UCSD-AML1 (cell line): ENCODE measurements at regions not wholly inside any gene's neighbourhood (a gene's known extent, or its start where the extent isn't known, plus 50 kb on each side); places are given as distances from the start of the nearest gene placed in this dataset.

Experiments used
- DNase-seq: peaks from one replicate; lab custom pipeline; 2025; ENCODE audit not compliant: unreplicated experiment; lab: John Stamatoyannopoulos, UW

DNA sequence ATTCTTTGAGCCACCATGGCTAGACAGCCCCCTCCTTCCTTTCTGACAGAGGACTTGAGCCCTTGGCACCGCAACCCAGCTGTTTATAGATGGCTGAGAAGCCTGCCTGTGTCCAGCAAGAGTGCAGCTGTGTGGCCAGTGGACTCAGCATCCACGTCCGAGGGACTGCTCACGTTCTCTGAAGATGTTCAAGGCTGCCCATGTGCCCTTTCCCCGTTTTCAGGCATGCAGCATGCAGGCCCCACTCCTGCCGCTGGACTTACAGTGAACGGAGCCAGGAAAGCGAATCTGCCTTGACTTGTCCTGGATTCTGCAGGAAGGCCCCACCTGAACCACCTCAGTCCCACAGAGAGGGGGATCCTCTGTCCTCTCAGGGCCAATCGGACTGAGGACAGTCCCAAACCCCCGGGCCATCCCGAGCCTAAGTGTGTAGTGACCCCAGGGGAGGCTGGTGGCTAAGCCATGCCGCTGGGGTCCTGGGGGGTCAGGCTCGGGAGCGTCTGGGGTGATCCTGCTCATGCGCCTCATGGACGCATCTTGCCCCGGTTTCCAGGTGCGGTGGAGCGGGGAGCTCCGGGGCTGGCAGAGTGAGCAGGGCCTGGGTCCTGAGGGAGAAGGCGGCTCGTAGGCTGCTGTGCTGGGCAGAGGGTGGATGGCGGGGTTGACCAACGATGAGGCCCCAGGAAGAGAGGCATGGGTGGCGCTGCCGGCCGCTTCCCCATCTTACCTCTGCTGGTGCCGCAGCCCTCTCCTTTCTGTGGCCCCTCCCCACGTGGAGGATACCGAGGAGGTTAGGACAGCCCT, 170.7 kb downstream of the CTTN start:
- DNase-seq = no peak

DNA sequence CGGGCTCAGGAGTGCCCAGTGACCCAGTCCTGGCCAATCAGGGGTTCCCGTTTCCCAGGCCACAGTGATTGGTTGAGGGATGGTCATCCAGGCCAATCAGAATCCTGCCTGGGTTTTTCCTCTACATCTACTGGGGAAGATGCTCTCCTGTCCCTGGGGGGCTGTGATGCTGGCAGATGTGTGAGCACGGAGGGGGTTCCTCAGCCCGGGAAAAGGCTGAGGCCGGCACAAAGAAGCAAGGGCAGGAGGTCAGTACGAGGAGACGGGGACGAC, 171.2 kb downstream of the CTTN start:
- DNase-seq = no peak

DNA sequence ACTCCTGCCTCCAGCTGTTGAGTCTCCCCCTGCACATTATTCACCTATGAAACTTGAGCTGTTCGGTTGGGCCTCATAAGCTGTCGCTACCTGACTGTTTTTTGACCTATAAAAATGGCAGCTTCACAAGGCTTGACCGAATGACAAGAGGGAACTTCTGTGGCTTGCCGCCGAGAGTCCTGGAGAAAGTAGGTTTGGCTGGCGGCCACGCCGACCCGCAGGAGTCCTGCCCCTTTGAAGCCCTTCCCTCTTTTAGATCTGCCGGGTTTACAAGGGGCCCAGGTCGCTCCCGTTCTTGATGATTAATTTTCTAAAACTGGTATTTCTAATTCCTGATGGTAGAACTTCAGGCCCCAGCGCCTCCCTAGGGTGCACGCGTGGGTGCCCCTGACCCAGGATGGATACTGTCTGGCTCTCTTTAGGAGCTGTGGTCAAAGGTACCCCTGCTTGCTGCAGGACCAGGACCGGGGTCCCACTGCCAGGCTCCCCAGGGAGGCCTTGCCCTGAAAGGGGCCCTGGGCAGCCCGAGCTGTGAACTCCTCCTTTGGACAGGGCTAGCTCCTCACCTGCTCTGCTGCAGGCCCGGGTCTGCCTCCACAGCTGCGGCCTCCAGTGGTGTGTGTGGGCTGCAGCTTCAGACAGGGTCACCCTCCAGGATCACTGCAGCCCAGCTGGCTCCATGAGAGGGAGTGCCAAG, 171.8 kb downstream of the CTTN start:
- no peak for DNase-seq

DNA sequence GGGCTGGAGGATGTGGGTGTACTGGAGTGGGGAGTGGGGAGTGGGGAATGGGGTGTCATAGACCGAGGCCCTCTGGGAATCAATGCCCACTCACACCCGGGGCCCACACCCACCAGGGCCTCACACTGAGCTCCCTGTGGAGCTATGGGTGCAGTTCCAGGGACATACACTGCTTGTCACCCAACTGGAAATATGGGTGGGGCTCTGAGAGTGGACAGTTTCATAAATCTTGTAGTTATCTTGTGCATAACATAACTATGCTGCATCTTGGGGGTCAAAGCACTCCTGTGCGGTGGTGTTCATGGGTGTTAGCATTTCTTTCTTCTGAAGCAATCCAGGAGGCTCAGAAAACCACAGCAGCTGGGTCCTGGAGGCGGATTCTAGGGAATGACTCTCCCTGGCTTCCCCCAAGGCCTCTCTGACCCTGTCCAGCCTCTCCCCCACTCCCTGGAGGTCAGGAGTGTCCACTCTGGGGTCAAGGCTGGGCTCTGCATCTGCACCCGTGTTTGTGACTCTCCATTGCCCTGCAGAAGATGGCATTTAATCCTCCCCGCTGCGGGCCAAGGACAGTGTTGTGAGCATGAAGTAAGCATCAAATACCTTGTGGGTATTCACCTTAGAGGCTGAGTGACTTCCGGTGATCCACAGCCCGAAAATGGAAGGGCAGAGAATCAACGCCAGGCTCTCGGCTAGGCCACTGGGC, 172.5 kb downstream of the CTTN start:
- DNase-seq = no peak

DNA sequence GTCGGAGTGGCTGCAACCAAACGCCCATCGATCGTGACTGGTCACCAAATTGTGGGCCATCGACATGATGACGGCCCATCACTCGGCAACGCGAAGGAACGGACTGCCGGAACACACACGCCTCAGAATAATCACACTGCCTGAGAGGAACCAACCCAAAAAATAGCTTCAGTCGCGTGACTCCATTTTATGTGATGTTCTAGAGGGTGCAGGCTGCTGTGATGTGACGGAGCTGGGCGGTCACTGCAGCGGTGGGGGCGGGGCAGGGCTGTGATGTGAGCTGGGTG, 174.6 kb downstream of the CTTN start:
- no peak for DNase-seq

DNA sequence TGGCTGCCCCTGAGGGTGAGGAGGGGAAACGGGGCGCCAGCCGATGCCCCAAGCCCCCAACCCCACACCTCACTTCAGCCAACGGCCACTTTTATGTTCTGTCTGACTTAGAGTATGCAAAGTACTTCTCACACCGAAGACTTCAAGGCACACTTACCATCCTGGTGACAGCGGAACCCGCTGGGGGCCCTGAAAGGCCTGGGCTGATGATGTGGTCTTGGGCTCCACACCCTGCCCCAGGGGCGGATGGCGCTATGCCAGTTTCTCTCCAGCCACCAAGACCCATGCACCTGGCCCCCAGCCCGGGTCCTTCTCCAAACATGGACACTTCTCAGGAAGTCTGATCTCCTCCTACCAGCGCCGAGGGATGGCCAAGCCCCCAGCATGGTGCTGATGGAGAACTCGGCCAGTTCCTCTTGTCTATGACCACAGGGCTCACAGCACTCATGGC, 175.4 kb downstream of the CTTN start:
- no peak for DNase-seq

DNA sequence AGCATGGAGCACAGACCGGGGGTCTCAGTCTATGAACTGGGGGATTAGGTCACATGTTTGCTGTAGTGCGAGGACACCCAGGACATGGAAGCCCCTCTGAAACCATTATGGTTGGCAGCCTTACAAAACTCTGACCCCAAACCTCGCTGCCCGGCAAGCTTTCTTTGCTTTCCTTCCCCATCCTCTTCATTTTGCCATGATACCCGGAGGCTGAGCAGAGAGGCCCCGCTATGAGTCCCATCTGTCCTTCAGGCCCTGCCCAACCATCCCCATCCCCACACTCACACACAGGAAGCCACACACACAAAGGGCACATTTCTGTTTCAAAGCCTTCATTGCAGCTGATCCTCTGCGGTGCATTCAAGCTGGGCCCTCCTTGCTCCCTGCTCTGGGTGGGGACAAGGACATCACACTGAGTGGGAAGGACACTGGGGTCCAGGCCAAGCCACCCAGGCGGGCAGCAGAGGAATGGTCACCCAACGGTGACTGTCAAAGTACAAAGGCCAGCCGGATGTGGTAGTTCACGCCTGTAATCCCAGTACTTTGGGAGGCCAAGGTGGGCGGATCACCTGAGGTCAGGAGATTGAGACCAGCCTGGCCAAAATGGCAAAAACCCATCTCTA, 176.5 kb downstream of the CTTN start:
- no peak for DNase-seq

DNA sequence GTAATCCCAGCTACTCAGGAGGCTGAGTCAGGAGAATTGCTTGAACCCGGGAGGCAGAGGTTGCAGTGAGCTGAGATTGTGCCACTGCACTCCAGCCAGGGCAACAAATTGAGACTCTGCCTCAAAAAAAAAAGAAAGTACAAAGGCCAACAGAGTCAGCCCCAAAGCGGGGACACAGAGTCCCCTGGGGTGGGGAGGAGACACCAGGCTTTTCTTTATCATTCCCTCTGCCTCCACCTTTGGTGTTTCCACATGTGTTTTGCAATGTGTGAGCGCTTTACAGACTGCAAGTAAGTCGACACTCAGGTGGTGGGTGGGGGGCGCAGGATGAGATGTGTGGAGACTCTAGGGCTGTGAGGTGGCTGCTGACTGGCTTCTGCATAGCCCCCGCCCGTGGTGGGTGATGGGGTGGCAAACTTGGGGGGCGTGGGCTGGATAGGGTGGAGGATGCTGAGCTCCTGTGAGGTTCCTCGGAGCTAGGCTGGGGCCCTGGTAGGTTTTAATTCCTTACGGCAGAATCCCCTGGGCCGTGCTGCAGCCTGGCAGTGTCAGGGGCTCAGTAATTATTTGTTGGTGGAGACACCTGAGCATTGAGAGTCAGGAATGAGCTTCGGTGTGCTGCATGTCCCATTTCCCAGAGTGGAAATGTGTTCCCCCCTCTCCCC, 177.2 kb downstream of the CTTN start:
- DNase-seq = no peak

DNA sequence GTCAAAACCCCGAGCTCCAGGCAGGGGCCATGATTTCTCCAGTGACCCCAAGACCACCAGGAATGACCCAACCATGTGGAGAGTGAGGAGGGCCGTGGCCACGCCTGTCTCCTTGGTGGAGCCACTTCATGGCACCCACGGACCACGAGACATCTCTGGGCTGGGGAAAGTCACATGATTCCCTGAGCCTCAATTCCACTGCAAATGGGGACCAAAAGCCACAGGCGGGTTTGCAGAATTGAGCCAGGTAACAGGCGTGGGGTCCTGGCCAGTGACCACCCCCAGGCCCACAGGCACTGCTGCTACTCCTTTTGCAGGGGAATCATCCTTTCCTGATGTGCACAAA, 178.9 kb downstream of the CTTN start:
- DNase-seq = no peak

DNA sequence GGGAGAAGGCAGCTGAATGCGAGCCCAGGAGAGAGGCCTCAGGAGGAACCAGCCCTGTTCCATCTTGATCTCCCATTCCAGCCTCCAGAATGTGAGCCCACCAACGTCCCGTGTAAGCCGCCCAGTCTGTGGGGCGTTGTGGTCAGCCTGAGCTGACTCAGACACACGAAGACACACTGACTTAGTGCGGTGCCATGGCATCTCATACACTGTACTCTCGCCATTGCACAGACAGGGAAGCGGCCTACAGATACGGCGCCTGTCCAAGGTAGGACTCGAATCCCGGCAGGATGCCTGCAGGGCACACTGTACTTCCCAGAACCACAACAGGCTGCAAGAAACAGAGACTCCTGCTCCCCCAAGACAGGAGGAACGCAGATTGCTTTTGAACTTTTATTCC, 179.6 kb downstream of the CTTN start:
- DNase-seq = no peak

DNA sequence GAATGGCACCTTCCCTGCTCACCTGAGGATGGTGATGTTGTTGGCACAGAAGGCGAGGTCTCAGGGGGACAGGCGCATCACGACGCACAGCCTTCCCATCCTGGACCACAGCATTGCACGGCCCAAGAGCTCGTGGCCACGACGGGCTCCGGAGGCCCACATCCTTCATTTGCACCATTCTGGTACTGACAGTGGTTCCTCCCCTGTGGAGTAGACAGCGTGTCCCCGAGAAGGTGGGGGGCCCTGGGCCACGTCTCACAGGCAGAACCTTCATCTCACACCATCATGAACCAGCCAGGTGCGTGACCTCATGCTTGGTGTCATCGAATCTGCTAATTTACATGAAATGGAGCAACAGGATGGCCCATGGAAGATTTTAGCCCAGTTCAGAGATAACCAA, 180.0 kb downstream of the CTTN start:
- DNase-seq = no peak

DNA sequence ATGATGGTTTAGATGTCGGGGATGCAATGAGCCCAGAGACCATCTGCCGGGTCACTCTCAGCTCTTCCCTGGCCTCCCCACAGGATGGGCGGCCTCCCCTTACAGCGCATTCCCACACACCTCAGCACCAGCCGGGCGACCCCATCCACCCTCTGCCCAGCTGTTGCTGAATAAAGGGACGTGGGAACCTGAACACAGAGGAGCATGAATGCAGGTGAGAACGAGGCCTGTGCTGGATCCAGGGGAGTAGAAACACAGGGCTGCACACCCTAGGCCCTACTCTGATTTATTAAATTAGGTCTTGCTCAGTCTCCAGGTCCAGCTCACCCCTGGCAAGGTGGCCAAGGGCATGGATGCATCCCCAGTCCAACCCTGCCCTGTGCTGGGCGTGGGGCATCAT, 180.5 kb downstream of the CTTN start:
- no peak for DNase-seq

DNA sequence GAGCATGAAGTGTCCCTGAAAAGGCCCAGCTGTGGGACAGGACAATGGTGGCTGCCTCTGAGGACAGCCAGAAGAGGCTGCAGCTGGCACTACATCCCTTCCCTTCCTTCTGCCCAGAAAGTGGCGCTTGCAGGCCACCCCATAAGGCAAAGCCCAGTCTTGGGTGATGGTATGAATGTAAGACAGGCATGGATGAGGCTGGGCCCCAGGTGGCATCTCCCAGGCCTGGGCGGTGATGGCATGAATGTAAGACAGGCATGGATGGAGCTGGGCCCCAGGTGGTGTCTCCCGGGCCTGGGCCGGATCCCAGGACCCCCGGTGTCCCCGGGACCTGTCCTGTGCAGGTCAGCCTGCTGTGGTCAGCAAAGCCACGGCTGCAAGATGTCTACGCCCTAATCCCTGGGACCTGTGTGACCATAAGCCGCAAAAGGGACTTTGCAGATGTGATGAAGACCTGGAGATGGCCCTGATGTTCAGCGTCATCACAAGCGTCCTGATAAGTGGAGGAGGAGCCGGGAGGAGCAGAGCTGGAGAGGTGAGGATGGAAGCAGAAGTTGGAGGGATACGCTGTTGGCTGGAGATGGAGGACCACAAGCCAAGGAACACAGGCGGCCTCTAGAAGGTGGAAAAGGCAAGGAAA, 181.1 kb downstream of the CTTN start:
- no peak for DNase-seq

DNA sequence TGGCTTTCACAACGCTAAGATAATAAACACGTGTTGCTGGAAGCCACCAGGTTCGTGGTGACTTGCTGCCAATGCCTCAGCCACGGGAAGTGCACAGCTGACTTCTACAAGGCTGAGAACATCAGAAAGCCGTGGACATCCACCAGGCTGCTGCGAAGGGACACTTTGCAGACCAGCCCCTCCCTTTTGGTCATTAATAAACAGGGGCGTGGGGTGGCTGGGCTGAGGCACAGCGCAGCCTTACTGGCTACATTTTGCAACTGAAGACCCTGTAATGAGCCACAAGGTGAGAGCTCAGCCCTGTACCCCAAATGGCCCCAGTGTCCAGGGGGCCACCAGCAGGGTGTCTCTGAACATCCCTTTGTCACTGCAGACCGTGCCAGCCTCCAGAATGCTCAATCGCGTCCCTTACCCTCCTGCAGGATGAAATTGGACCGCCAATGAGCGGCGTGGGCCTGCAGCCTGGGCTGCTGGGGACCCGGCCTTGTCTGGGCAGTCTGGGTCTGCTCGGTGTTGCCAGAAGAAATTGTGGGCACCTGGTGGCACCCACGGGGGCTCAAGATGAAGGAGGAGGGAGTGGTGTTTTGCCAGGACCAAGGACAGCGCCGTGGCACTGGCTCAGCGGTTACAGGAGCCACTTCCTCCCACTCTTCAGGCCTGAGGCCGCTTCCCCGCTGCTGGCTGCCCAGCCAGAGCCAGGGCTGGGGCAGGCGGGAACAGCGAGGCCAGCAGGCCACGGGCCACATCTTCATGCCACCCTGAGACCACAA, 181.9 kb downstream of the CTTN start:
- DNase-seq = peak; percentile 38

DNA sequence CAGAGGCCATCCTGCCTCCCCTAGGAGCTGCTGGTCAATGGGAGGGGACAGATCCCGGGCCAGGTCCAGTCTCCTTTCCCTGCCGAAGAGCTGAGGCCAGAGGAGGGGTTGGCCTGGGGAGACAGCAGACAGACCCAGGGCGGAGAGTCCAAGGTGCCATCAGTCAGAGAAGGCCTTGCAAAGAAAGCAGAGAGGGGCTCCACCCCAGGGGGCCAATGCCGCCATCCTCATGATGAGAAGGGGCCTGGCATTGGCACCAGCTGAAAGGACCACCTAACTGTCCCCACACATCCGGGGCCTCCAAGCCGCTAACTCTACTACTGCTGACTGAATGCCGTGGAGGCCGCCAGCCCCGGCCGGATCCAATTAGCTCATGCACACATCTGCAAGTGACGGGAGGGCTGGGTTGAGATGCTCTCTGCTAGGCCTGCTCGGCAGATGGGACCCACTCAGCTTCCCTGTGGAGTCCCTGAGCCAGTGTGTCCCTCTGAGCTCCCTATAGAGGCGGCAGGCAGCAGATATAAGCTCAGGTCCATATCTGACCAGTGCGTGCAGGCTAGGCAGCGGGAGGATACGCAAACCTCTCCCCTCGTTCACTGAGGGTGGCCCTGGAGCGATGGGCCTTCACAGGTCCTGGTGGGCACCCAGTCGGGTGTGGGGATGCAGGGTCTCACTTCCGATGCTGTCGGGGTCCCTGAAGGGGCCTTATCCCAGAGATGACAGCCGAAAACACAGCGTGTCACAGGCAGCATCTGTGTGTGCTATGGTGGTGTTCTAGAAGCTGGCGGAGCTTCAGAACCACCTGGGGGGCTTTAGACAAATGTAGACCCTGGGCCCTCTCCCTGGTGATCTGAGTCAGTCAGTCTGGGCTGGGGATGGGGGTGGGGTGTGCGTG, 183.9 kb downstream of the CTTN start:
- DNase-seq = no peak

DNA sequence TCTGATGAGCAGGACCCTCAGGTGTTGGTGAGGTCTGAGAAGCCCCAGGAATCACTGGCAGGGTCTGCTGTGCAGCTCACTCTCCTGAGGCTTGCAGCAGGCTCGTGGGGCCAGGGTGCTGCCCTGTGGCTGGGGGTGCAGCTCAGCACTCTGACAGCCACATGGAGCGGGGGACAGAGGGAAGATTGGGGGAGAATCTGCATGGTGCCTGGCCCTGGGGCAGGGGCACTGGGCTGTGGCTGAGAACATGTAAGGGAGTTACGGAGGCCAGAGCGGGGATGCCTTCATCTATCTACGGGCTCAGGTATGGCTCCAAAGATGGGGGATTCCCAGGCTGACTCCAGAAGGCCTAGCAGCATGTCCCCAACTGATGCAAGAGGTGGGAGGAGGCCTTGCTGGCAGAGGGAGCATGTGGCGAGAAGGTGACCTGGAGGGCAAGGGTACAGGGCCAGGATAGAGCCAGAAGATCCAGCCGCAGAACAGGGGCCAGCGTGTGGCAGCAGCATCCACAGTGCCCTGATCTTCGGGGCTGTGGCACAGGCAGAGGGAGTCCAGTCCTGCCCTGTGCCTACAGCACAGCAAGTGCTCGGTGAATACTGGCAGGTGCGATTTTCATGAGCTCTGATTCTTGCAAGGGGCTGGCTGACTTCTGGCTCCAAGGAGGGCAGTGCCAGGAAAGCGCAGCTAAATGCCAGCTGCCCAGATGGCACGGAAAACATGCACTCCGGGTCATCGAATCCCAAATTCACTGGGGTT, 184.7 kb downstream of the CTTN start:
- DNase-seq = no peak

DNA sequence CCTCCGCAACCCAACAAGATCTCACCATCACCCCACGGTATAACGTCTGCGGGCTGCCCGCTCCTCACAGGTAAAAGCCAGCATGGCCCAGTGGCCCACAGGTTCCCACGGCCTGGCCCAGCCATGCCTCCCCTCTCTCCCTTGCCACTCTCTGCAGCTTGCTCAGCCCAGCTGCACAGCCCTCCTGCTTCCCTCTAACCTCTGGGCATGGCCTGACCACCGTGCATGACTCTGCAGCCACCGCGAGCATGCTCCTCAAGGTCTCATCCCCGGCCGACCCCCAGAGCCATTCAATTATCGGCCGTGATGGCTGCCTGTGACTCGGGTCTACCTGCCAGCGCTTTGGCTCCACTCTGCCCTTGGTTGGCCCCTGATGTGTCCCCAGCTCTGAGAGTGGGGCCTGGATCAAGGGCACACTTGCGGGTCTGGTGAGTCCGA, 185.5 kb downstream of the CTTN start:
- DNase-seq = no peak

DNA sequence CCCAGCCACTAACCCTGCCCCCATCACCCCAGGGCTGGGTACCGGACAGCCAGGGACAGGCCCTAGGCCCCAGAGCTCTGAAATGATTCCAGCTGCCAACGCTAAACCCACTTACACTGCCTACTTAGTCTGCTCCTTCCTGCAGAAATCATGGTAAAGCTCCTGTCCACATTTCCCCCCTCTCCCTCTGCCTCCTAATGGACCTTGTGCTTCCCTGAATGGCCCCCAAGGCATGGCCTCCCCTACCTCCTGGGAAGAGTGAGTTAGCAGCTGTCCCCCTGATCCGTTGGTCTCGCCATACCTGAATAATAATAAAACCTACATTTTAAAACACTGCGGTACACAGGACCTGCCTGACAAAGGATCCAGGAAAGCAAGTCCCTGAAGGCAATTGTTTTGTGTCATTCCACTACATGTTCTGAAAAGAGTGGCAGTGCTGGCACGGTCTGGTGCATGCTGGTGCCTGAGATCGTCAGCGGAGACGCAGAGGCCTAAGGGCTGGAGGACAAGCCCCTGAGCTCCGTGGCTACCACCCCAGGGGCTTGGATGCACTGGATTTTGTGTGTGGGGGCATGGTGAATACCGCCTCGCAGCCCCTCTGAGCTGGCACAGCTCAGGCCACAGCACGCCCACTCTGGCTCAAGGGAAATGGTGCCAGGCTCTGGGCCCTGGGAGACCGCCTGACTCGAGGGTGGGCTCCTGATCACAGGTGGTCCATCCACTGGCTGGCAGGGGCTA, 186.3 kb downstream of the CTTN start:
- no peak for DNase-seq
